ENCODE measurements at regions not wholly inside any gene's neighbourhood (a gene's known extent, or its start where the extent isn't known, plus 50 kb on each side); places are given as distances from the start of the nearest gene placed in this dataset.
"Not testable (repeated sequence)": the region's sequence is repeated elsewhere in the genome, so short reads cannot be mapped to it uniquely, and the experiment has no call there.

GRCh38 chr12:74780850-74781241, 243.2 kb downstream of the ATXN7L3B start:
- not testable (repeated sequence) for TF ChIP-seq POLR2AphosphoS5 (IDR thresholded peaks at IDR 0.05; ENCODE audit: low read depth, low read length); POLR2A (IDR thresholded peaks at IDR 0.05; ENCODE audit: low read depth, low read length); POU2F2 (IDR thresholded peaks at IDR 0.05; ENCODE audit: low read depth, low read length); TAF1 (IDR thresholded peaks at IDR 0.05; ENCODE audit: low read depth, low read length); PAX5 (IDR thresholded peaks at IDR 0.05; ENCODE audit: insufficient read depth, low read length, severe bottlenecking); SPI1 (IDR thresholded peaks at IDR 0.05; ENCODE audit: low read depth, low read length)
